GM12872 (cell line): ENCODE measurements at regions not wholly inside any gene's neighbourhood (a gene's known extent, or its start where the extent isn't known, plus 50 kb on each side); places are given as distances from the start of the nearest gene placed in this dataset.

Source experiments
- TF ChIP-seq, protein P1 (sequence below): IDR thresholded peaks from 3 replicates; pipeline ENCODE4 v1.5.1; 2011; ENCODE audit warnings: low read depth, mild to moderate bottlenecking, low read length, moderate library complexity; ENCODE audit not compliant: insufficient read depth

DNA sequence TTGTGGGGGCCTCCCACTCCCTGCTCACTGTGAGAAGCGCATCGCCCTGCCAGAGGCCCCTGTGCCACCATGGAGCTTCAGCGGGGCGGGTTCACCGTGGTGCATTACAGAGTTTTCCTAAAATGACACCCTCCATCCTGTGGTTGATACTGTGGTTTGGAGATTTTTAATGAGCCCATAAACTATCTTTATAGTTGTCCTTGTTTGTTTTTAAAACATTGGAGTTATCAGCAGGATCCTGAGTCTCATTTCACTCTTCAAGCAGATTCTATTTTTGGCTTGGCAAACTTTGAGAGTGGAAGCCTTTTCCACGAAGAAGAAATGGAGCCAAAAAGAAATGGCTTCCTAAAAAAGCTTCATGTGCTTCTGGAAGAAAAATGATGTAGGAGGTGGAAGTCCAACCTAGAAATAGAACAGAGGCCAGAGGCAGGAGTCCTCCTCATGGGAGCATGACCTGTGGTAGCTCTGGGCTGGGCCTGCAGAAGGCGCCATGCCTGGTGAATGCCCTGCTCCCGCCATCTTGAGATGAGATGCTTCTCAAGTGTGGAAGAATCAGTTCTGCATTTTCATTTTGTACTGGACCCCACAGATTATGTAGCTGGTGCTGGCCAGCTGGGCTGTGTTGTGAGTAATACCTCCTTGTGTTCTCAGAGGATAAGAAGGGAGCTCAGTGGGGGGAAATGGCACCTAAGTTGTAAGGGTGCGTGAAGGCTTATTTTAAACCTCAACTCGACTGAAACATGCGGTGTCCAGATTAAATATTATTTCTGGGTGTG is 79.0 kb upstream of the RAI14 start:
- TF ChIP-seq, protein P1, sequence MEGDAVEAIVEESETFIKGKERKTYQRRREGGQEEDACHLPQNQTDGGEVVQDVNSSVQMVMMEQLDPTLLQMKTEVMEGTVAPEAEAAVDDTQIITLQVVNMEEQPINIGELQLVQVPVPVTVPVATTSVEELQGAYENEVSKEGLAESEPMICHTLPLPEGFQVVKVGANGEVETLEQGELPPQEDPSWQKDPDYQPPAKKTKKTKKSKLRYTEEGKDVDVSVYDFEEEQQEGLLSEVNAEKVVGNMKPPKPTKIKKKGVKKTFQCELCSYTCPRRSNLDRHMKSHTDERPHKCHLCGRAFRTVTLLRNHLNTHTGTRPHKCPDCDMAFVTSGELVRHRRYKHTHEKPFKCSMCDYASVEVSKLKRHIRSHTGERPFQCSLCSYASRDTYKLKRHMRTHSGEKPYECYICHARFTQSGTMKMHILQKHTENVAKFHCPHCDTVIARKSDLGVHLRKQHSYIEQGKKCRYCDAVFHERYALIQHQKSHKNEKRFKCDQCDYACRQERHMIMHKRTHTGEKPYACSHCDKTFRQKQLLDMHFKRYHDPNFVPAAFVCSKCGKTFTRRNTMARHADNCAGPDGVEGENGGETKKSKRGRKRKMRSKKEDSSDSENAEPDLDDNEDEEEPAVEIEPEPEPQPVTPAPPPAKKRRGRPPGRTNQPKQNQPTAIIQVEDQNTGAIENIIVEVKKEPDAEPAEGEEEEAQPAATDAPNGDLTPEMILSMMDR = no peak

DNA sequence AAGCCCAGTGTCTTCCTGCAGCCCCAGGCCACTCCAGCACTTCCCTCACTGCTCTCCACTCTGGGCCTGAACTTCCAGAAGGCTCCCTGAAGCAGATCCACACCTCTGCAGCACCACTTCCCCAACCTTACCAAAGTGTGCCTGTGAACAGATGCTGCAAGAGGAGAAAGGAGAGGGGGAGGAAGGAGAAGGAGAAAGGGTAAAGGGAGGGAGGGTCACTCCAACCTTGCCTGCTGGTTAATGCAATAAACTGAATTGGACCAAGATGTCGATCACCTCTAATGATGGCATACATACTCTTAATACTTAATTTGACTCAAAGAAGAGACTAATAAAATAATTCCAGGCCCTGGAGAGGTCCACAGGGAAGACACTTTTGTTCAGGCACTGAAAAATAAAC is 77.2 kb upstream of the RAI14 start:
- TF ChIP-seq, protein P1 = no peak

DNA sequence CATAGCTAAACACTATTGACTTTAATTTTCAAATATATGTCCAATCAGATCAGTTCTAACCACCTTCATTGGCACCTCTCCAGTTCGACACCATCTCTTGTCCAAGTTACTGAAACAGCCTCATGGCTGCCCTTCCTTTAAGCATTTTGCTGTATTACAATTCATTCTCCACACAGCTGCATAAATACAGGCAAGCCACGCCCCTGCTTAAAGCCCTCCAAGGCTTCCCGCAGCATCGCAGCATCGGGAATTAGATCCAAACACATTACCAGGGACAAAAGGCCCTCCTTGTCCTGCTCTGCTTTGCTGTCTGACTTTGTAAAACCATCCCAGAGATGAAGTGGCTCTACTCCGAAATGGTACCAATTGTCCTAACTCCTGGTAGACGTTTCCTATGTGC is 75.1 kb upstream of the RAI14 start:
- TF ChIP-seq, protein P1 = no peak

DNA sequence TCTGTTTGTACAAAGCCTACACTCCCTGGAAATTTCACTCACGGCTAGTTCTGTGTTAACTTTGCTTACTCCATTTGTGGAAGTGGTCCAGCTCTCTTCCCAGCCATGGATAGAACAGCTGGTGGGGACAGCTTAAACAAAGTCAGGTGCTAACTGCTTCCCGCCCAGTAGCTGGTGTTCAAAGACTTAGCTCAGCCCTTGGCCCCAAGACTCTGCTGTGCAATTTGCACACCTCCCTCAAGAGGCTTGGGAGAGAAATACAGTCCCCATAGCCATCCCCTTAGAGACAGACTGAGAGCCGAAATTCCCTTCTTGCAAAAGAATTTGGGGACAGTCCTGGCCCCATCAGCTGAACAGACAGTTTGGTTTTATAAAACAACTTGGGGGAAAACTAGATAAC is 73.8 kb upstream of the RAI14 start:
- TF ChIP-seq, protein P1 = no peak

DNA sequence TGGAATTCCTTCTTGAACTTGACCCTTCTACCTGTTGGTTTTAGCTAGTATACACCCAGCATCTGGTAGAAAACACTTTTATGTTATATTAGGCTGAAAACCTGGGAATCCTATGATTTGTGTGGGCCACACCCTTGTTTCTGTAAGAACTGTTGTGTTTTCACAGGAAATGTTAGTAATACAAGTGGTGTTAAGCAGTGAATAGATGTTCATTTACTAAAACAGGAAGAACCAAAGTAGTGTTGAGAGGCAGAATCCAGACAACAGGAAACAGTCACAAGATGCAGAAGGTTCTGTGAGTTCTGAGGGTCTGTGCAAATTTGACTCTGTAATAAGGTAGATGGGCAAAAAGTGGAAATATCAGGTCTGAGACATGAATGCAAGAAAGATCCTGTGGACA is 73.0 kb upstream of the RAI14 start:
- TF ChIP-seq, protein P1 = no peak

DNA sequence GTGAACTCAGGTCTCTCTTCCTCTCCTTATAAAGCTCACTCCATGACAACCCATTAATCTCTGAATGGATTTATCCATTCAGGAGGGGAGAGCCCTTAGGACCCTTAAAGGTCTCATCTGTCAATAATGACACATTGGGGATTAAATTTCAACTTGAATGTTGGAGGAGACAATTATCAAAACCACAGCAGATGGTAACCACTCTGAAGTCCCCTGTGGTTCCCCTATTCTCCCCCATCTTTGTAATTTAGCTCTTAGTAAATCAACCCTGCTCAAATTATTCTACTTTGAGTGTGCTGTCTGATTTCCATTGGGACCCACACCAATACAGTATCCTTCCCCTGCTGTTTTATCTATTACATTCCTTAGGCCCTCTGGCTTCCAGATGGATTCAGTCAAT is 72.0 kb upstream of the RAI14 start:
- TF ChIP-seq, protein P1 = no peak

DNA sequence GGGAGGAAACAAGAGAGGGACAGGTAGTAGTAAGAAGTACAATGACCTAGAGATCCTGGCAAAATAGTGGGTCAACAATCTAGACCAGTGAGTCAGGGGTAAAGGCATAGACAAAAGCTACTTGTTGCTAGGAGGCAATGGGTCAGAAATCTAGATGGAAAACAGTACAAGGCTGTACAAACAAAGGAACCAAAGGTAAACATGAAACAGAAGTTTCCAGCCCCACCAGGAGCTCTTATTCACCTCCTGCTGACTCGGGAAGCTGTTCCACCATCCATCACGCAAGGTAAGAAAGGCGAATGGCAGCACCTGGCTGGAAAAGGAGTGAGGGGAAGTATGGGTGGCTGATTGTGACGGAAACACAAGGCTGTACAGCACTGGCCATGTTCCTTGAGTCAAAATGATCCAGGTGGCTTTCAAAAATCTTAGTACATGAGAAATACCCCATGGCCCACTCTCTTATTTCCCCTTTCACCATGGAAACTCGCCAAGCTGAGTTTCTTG is 70.5 kb upstream of the RAI14 start:
- TF ChIP-seq, protein P1 = no peak
